ENCODE measurements at regions not wholly inside any gene's neighbourhood (a gene's known extent, or its start where the extent isn't known, plus 50 kb on each side); places are given as distances from the start of the nearest gene placed in this dataset.

DNA sequence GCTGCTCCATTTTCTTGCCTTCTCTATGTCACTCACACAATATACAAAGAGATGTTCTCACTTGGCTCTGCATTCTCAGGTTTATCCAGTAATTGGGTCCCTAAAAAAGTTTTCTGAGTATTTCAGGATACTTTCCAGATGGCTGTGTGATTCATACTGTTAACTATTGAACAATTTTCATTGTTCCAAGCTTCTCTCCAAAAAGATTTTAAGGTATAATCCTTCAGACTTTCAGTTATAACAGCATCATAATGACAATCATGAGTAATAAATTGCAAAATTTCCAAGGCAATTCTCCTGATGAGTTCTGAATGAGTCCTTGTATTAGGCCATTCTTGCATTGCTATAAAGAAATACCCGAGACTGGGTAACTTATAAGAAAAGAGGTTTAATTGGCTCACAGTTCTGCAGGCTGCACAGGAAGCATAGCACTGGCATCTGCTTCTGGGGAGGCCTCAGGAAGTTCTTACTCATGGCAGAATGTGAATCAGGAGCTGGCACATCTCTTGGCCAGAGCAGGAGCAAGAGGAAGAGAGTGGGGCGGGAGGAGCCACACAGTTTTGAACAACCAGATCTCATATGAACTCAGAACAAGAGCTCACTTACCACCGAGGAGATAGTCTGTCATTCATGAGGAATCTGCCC is 148.1 kb downstream of the SLC16A9 start:
- Mint-ChIP-seq H3K4me3 (no peak overlapping the region), H3K4me1 (no peaks in the 10 kb centered on the region), H3K9me3 (peaks cover 0 to 4% (median 0%) of the 10 kb centered on the region in 7 donors), H3K36me3 (no peaks in the 10 kb centered on the region), H3K27ac (no peak overlapping the region), H3K27me3 (no peaks in the 10 kb centered on the region)
- H3K4me1 ChIP-seq (ENCODE audit: control insufficient read depth, insufficient read depth, low read length, poor library complexity, severe bottlenecking), result no peaks in the 10 kb centered on the region
- no peaks in the 10 kb centered on the region for H3K27me3 ChIP-seq (ENCODE audit: control insufficient read depth, insufficient read depth, low read length)
- H3K36me3 ChIP-seq (ENCODE audit: control insufficient read depth, insufficient read depth, low read length), result no peaks in the 10 kb centered on the region
- ATAC-seq (ENCODE audit: low read depth in 2 of 2) (no peak), DNase-seq (no peak)
- H3K9me3 ChIP-seq (ENCODE audit: control insufficient read depth in 2 of 2, low read length in 2 of 2), result no peaks in the 10 kb centered on the region
- no peak overlapping the region for H3K4me3 ChIP-seq (ENCODE audit: low read depth, low read length)
- H3K27ac ChIP-seq (ENCODE audit: insufficient read depth, low read length, poor library complexity, severe bottlenecking), result no peak overlapping the region

DNA sequence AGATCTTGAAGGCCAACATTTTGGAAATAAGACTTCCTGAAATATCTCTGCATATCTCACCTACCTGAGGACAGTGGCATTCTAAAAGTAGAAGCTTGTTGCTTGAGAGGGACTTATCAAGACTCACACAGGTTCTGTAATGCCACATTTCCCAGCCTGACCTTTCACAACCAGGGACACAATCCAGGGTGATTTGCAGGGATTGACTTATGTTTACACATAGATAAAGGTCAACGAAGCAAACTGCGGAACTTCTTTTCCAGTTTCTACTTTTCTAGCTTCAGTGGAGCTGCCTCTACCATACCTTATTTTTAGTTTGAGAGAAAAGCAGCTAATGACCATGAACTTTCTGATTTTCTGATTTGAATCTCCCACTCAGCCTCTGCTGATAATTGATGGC is 148.7 kb downstream of the SLC16A9 start:
- H3K4me3 Mint-ChIP-seq, result no peak overlapping the region
- H3K36me3 ChIP-seq (ENCODE audit: control insufficient read depth, insufficient read depth, low read length), result no peaks in the 10 kb centered on the region
- H3K4me3 ChIP-seq (ENCODE audit: low read depth, low read length), result no peak overlapping the region
- no peaks in the 10 kb centered on the region for H3K27me3 ChIP-seq (ENCODE audit: control insufficient read depth, insufficient read depth, low read length)
- no peak overlapping the region for H3K27ac ChIP-seq (ENCODE audit: insufficient read depth, low read length, poor library complexity, severe bottlenecking)
- H3K4me1 Mint-ChIP-seq, result no peaks in the 10 kb centered on the region
- no peak overlapping the region for H3K27ac Mint-ChIP-seq
- ATAC-seq (ENCODE audit: low read depth in 2 of 2), result no peak
- H3K4me1 ChIP-seq (ENCODE audit: control insufficient read depth, insufficient read depth, low read length, poor library complexity, severe bottlenecking), result no peaks in the 10 kb centered on the region
- H3K9me3 Mint-ChIP-seq, result peaks cover 0 to 4% (median 0%) of the 10 kb centered on the region in 7 donors
- no peak for DNase-seq
- no peaks in the 10 kb centered on the region for H3K27me3 Mint-ChIP-seq
- H3K36me3 Mint-ChIP-seq, result no peaks in the 10 kb centered on the region
- H3K9me3 ChIP-seq (ENCODE audit: control insufficient read depth in 2 of 2, low read length in 2 of 2), result no peaks in the 10 kb centered on the region

DNA sequence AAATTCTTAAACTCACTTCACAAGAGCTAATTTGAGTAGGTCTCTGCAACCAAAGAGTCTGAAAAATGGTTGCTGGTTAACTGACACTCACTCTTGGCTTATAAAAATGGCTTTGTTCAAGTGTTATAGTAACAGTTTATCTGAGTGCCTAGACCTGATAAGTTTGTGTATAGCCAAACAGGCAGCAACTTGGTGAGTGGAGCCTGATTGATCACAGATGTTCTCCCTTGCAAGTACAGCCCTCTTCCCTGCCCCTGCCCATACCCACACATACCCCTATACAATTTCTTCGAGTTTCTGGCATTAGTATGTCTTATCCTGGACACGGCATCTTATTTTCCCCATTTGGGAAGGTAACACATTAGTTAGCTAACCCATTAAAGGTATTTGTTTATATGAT is 149.5 kb downstream of the SLC16A9 start:
- H3K9me3 Mint-ChIP-seq, result peaks cover 0 to 4% (median 0%) of the 10 kb centered on the region in 7 donors
- Histone ChIP-seq H3K36me3 (ENCODE audit: control insufficient read depth, insufficient read depth, low read length) (no peaks in the 10 kb centered on the region), H3K9me3 (ENCODE audit: control insufficient read depth in 2 of 2, low read length in 2 of 2) (no peaks in the 10 kb centered on the region), H3K27ac (ENCODE audit: insufficient read depth, low read length, poor library complexity, severe bottlenecking) (no peak overlapping the region), H3K4me3 (ENCODE audit: low read depth, low read length) (no peak overlapping the region), H3K27me3 (ENCODE audit: control insufficient read depth, insufficient read depth, low read length) (no peaks in the 10 kb centered on the region), H3K4me1 (ENCODE audit: control insufficient read depth, insufficient read depth, low read length, poor library complexity, severe bottlenecking) (no peaks in the 10 kb centered on the region)
- H3K4me3 Mint-ChIP-seq, result no peak overlapping the region
- no peaks in the 10 kb centered on the region for H3K27me3 Mint-ChIP-seq
- no peak overlapping the region for H3K27ac Mint-ChIP-seq
- ATAC-seq (ENCODE audit: low read depth in 2 of 2) (no peak), DNase-seq (no peak)
- no peaks in the 10 kb centered on the region for H3K36me3 Mint-ChIP-seq
- no peaks in the 10 kb centered on the region for H3K4me1 Mint-ChIP-seq

DNA sequence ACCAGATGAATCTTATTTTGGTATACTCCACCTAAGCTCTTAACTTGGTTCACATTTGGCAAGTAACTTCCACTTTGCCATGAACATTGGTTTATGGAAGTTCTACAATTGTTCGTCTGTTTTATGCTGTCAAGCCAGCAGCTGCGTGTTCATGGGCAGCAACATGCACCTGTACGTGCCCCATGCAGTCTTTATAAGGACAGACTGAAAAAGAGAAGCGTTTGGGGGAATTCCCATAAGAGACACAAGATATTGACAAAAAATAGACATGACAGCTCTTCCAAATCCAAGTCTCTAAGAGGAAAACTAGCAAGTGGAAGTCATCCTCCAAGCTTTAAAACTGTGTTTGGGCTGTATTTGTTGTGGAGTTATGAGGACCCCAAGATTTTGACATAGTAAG is 151.6 kb downstream of the SLC16A9 start:
- Histone ChIP-seq H3K9me3 (ENCODE audit: control insufficient read depth in 2 of 2, low read length in 2 of 2) (no peaks in the 10 kb centered on the region), H3K36me3 (ENCODE audit: control insufficient read depth, insufficient read depth, low read length) (no peaks in the 10 kb centered on the region), H3K4me1 (ENCODE audit: control insufficient read depth, insufficient read depth, low read length, poor library complexity, severe bottlenecking) (no peaks in the 10 kb centered on the region), H3K27me3 (ENCODE audit: control insufficient read depth, insufficient read depth, low read length) (no peaks in the 10 kb centered on the region), H3K4me3 (ENCODE audit: low read depth, low read length) (no peak overlapping the region), H3K27ac (ENCODE audit: insufficient read depth, low read length, poor library complexity, severe bottlenecking) (no peak overlapping the region)
- DNase-seq (no peak), ATAC-seq (ENCODE audit: low read depth in 2 of 2) (no peak)
- no peak overlapping the region for H3K27ac Mint-ChIP-seq
- no peak overlapping the region for H3K4me3 Mint-ChIP-seq
- no peaks in the 10 kb centered on the region for H3K36me3 Mint-ChIP-seq
- peaks cover 0 to 2% (median 0%) of the 10 kb centered on the region in 7 donors for H3K9me3 Mint-ChIP-seq
- H3K4me1 Mint-ChIP-seq, result no peaks in the 10 kb centered on the region
- no peaks in the 10 kb centered on the region for H3K27me3 Mint-ChIP-seq

DNA sequence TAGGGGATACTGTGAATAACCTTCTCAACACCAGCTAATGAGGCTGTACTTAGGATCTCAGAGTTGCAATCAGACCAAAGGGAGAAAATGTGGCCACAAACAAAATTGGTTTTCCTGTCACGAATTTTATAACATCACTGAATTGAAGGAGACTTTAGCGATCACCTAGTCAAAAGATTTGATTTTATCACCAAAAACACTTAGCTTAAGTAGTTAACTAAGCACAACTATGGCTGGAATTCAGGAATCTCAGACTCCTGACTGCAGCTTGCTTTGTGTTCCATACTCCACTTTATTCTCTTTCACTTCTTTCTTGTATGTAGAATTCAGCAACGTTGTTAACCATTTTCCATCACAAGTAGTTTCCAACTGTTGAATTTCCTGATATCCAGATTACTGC is 152.0 kb downstream of the SLC16A9 start:
- Histone ChIP-seq H3K9me3 (ENCODE audit: control insufficient read depth in 2 of 2, low read length in 2 of 2) (no peaks in the 10 kb centered on the region), H3K4me3 (ENCODE audit: low read depth, low read length) (no peak overlapping the region), H3K4me1 (ENCODE audit: control insufficient read depth, insufficient read depth, low read length, poor library complexity, severe bottlenecking) (no peaks in the 10 kb centered on the region), H3K27ac (ENCODE audit: insufficient read depth, low read length, poor library complexity, severe bottlenecking) (no peak overlapping the region), H3K36me3 (ENCODE audit: control insufficient read depth, insufficient read depth, low read length) (no peaks in the 10 kb centered on the region), H3K27me3 (ENCODE audit: control insufficient read depth, insufficient read depth, low read length) (no peaks in the 10 kb centered on the region)
- H3K27me3 Mint-ChIP-seq, result no peaks in the 10 kb centered on the region
- H3K4me1 Mint-ChIP-seq, result no peaks in the 10 kb centered on the region
- ATAC-seq (ENCODE audit: low read depth in 2 of 2), result no peak
- no peaks in the 10 kb centered on the region for H3K36me3 Mint-ChIP-seq
- peaks cover 0 to 1% (median 0%) of the 10 kb centered on the region in 7 donors for H3K9me3 Mint-ChIP-seq
- H3K4me3 Mint-ChIP-seq, result no peak overlapping the region
- no peak overlapping the region for H3K27ac Mint-ChIP-seq
- no peak for DNase-seq

DNA sequence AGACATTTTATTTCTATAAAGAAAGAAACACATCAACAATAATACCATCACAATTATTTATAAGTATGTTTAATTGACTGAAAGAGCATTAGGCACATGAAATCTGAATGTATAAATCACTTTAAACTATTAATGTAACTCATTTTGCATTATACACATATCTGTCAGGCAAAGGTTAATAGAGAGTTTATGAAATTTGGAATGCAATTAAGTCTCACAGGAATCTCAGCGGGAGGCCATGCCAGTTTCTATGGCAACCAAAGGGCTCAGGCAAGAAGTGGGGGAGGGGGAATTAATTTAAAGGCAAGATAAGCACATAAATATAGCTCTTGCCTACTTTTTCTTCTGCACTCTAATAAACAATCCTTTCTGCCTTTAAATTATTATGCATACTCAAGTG is 152.6 kb downstream of the SLC16A9 start:
- H3K27me3 ChIP-seq (ENCODE audit: control insufficient read depth, insufficient read depth, low read length), result no peaks in the 10 kb centered on the region
- no peaks in the 10 kb centered on the region for H3K36me3 Mint-ChIP-seq
- no peaks in the 10 kb centered on the region for H3K4me1 Mint-ChIP-seq
- H3K9me3 ChIP-seq (ENCODE audit: control insufficient read depth in 2 of 2, low read length in 2 of 2), result no peaks in the 10 kb centered on the region
- H3K9me3 Mint-ChIP-seq, result peaks cover 0 to 1% (median 0%) of the 10 kb centered on the region in 7 donors
- no peak for DNase-seq
- H3K4me3 Mint-ChIP-seq, result no peak overlapping the region
- no peak overlapping the region for H3K4me3 ChIP-seq (ENCODE audit: low read depth, low read length)
- no peak overlapping the region for H3K27ac ChIP-seq (ENCODE audit: insufficient read depth, low read length, poor library complexity, severe bottlenecking)
- H3K27me3 Mint-ChIP-seq, result no peaks in the 10 kb centered on the region
- no peaks in the 10 kb centered on the region for H3K4me1 ChIP-seq (ENCODE audit: control insufficient read depth, insufficient read depth, low read length, poor library complexity, severe bottlenecking)
- H3K27ac Mint-ChIP-seq, result no peak overlapping the region
- H3K36me3 ChIP-seq (ENCODE audit: control insufficient read depth, insufficient read depth, low read length), result no peaks in the 10 kb centered on the region
- ATAC-seq (ENCODE audit: low read depth in 2 of 2), result no peak

DNA sequence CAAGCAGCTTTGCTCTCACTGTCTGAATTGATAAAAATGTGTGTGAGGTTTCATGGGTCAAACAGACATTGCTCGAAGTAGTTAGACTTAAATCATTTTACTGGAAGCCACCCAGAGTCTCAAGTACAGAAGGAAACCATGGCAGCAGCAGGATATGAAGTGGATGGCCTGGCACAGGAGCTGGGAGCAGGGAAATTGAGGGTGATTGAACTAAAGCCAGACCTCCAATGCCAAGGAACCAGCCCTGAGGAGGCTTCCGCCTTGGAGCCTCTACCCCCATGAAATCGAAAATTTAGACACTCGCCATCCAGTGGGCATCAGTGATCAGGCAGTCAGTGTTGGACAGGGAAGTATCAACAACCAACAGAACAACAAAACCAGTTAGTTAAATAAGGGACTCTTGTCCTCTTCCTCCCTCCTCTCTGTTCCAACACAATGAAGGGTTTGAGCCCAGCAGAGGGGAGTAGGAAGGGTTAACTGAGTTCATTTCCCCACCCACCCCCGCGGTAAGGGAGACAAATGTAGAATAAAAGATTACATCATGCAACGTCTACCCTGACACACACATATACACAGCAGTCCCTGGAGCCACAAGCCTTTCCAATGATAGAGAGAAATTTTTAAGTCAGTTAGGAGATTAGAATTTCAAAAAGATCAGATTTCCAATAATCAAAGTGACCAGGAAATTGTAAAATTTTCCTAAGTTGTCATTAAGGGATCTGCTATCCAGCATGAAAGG is 156.3 kb downstream of the SLC16A9 start:
- no peaks in the 10 kb centered on the region for H3K36me3 ChIP-seq (ENCODE audit: control insufficient read depth, insufficient read depth, low read length)
- no peak for DNase-seq
- Mint-ChIP-seq H3K27ac (no peak overlapping the region), H3K9me3 (peaks cover 0 to 3% (median under 1%) of the 10 kb centered on the region in 7 donors), H3K4me3 (no peak overlapping the region), H3K27me3 (no peaks in the 10 kb centered on the region), H3K36me3 (no peaks in the 10 kb centered on the region), H3K4me1 (no peaks in the 10 kb centered on the region)
- H3K27me3 ChIP-seq (ENCODE audit: control insufficient read depth, insufficient read depth, low read length), result no peaks in the 10 kb centered on the region
- H3K4me1 ChIP-seq (ENCODE audit: control insufficient read depth, insufficient read depth, low read length, poor library complexity, severe bottlenecking), result no peaks in the 10 kb centered on the region
- H3K4me3 ChIP-seq (ENCODE audit: low read depth, low read length), result no peak overlapping the region
- no peak for ATAC-seq (ENCODE audit: low read depth in 2 of 2)
- peaks cover 0 to 2% of the 10 kb centered on the region in 2 experiments for H3K9me3 ChIP-seq (ENCODE audit: control insufficient read depth in 2 of 2, low read length in 2 of 2)
- no peak overlapping the region for H3K27ac ChIP-seq (ENCODE audit: insufficient read depth, low read length, poor library complexity, severe bottlenecking)

DNA sequence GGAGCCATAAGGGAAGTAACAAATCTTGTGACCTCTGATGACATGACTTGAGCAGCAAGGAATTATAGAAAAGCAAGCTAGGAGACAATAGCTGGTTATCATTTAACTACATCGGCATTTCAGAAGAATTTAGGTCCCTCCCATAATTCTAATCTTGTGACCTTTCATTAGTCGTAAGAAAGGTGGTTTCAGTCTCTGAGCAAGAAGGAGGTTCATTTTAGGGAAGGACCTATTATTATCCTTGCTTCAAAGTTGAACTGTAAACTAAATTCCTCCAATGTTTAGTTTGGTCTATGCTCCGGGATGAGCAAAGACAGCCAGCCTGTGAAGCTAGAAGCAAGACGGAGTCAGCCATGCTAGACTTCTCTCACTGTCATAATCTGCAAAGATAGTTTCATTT is 159.6 kb downstream of the SLC16A9 start:
- Mint-ChIP-seq H3K27me3 (no peaks in the 10 kb centered on the region), H3K36me3 (no peaks in the 10 kb centered on the region), H3K4me1 (no peaks in the 10 kb centered on the region), H3K9me3 (peaks cover 0 to 6% (median 1%) of the 10 kb centered on the region in 7 donors), H3K4me3 (no peak overlapping the region), H3K27ac (no peak overlapping the region)
- Histone ChIP-seq H3K36me3 (ENCODE audit: control insufficient read depth, insufficient read depth, low read length) (no peaks in the 10 kb centered on the region), H3K9me3 (ENCODE audit: control insufficient read depth in 2 of 2, low read length in 2 of 2) (peaks cover 0 to 2% of the 10 kb centered on the region in 2 experiments), H3K27ac (ENCODE audit: insufficient read depth, low read length, poor library complexity, severe bottlenecking) (no peak overlapping the region), H3K4me1 (ENCODE audit: control insufficient read depth, insufficient read depth, low read length, poor library complexity, severe bottlenecking) (no peaks in the 10 kb centered on the region), H3K27me3 (ENCODE audit: control insufficient read depth, insufficient read depth, low read length) (no peaks in the 10 kb centered on the region), H3K4me3 (ENCODE audit: low read depth, low read length) (no peak overlapping the region)
- ATAC-seq (ENCODE audit: low read depth in 2 of 2) (no peak), DNase-seq (no peak)
